ENCODE measurements at regions not wholly inside any gene's neighbourhood (a gene's known extent, or its start where the extent isn't known, plus 50 kb on each side); places are given as distances from the start of the nearest gene placed in this dataset.
"Not testable (repeated sequence)": the region's sequence is repeated elsewhere in the genome, so short reads cannot be mapped to it uniquely, and the experiment has no call there.

GRCh38 chrX:64580605-64581004 lies 185.4 kb upstream of the MTMR8 start:
- intact Hi-C loops (cut with DNase I; ENCODE audit: low total_unique reads): no loop called here
- H3K9me3 ChIP-seq: no peaks in the 10 kb centered on the region
- no peak for TF ChIP-seq POLR2A (IDR thresholded peaks at IDR 0.05)
- TF ChIP-seq, protein P1, sequence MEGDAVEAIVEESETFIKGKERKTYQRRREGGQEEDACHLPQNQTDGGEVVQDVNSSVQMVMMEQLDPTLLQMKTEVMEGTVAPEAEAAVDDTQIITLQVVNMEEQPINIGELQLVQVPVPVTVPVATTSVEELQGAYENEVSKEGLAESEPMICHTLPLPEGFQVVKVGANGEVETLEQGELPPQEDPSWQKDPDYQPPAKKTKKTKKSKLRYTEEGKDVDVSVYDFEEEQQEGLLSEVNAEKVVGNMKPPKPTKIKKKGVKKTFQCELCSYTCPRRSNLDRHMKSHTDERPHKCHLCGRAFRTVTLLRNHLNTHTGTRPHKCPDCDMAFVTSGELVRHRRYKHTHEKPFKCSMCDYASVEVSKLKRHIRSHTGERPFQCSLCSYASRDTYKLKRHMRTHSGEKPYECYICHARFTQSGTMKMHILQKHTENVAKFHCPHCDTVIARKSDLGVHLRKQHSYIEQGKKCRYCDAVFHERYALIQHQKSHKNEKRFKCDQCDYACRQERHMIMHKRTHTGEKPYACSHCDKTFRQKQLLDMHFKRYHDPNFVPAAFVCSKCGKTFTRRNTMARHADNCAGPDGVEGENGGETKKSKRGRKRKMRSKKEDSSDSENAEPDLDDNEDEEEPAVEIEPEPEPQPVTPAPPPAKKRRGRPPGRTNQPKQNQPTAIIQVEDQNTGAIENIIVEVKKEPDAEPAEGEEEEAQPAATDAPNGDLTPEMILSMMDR (IDR thresholded peaks at IDR 0.05): no peak
- H3K27me3 ChIP-seq: no peaks in the 10 kb centered on the region
- DNase-seq: no peak
- H3K4me3 ChIP-seq: no peak overlapping the region
- H3K4me1 ChIP-seq: no peaks in the 10 kb centered on the region
- no peak overlapping the region for H3K27ac ChIP-seq
- H3K36me3 ChIP-seq (ENCODE audit: low read depth, missing control alignments): no peaks in the 10 kb centered on the region
- WGBS, 2 donors: 40 to 42% methylated on average over 1 to 2 of the region's 4 CpGs

DNA sequence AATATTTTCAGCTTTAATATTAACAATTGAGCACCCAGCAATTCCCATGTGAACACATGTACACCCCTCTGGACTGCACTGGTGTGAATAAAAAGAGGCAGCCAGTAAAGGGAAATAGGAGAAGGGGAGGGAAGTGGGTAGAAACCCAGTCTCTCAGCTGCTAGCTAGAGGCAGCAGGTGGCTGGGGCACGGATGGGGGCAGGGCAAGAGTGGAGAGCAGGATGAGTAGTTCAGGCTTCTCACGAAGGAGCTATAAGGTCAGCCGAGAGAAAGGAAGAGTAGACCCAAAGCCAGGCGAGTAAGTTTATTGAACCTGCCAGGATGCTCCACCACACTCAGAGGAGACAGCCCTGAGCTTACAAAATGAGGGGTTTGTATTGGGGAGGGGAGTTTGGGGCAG lies 184.8 kb upstream of the MTMR8 start:
- 8 to 10% methylated on average over 4 of the region's 4 CpGs for WGBS, 2 donors
- no peak for DNase-seq
- TF ChIP-seq, protein P1 (IDR thresholded peaks at IDR 0.05): no peak
- no peak for TF ChIP-seq POLR2A (IDR thresholded peaks at IDR 0.05)
- Histone ChIP-seq H3K4me1 (no peaks in the 10 kb centered on the region), H3K27me3 (no peaks in the 10 kb centered on the region), H3K4me3 (no peak overlapping the region), H3K27ac (no peak overlapping the region), H3K9me3 (no peaks in the 10 kb centered on the region), H3K36me3 (ENCODE audit: low read depth, missing control alignments) (no peaks in the 10 kb centered on the region)
- intact Hi-C loops (cut with DNase I; ENCODE audit: low total_unique reads): no loop called here

GRCh38 chrX:64571011-64571410 lies 175.8 kb upstream of the MTMR8 start:
- Histone ChIP-seq H3K4me1 (no peaks in the 10 kb centered on the region), H3K4me3 (no peak overlapping the region), H3K9me3 (no peaks in the 10 kb centered on the region), H3K27me3 (no peaks in the 10 kb centered on the region), H3K36me3 (ENCODE audit: low read depth, missing control alignments) (no peaks in the 10 kb centered on the region), H3K27ac (no peak overlapping the region)
- DNase-seq: no peak
- 17 to 39% methylated on average over 3 to 4 of the region's 4 CpGs for WGBS, 2 donors
- intact Hi-C loops (cut with DNase I; ENCODE audit: low total_unique reads): no loop called here
- TF ChIP-seq, protein P1 (IDR thresholded peaks at IDR 0.05): no peak
- TF ChIP-seq POLR2A (IDR thresholded peaks at IDR 0.05): no peak

DNA sequence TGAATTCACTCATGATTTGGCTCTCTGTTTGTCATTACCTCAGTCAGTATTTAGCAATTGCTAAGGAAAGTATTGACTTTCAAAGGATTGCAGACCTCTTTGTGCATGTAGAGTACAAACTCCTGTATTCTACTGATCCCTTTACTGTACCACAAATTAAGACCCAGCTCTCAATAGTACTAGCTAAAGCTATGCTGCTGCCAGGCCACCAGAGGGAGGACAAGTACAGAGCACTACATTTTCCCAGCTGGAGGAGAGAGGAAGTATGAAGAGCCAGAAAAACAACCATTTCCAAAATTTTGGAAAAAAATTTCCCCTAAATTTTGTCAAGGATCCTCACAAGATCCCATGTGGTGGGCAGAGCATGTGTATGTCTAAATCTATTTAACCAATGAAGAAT lies 175.0 kb upstream of the MTMR8 start:
- no peak for TF ChIP-seq POLR2A (IDR thresholded peaks at IDR 0.05)
- TF ChIP-seq, protein P1 (IDR thresholded peaks at IDR 0.05): peak in 1 of 3 experiments; percentile 17
- no peak overlapping the region for H3K4me3 ChIP-seq
- H3K27me3 ChIP-seq: no peaks in the 10 kb centered on the region
- no peaks in the 10 kb centered on the region for H3K9me3 ChIP-seq
- DNase-seq: no peak
- H3K27ac ChIP-seq: no peak overlapping the region
- H3K36me3 ChIP-seq (ENCODE audit: low read depth, missing control alignments): no peaks in the 10 kb centered on the region
- H3K4me1 ChIP-seq: no peaks in the 10 kb centered on the region
- intact Hi-C loops (cut with DNase I; ENCODE audit: low total_unique reads): no loop called here

DNA sequence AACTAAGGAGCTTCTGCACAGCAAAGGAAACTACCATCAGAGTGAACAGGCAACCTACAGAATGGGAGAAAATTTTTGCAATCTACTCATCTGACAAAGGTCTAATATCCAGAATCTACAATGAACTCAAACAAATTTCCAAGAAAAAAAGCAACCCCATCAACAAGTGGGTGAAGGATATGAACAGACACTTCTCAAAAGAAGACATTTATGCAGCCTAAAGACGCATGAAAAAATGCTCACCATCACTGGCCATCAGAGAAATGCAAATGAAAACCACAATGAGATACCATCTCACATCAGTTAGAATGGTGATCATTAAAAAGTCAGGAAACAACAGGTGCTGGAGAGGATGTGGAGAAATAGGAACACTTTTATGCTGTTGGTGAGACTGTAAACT lies 170.1 kb upstream of the MTMR8 start:
- WGBS, 2 donors: 79 to 86% methylated on average over 1 of the region's 1 CpG
- H3K4me3 ChIP-seq; H3K27me3 ChIP-seq; intact Hi-C loops (cut with DNase I; ENCODE audit: low total_unique reads); H3K36me3 ChIP-seq (ENCODE audit: low read depth, missing control alignments); H3K27ac ChIP-seq; H3K4me1 ChIP-seq; H3K9me3 ChIP-seq; DNase-seq: not testable (repeated sequence)

GRCh38 chrX:64549236-64549635 lies 154.0 kb upstream of the MTMR8 start:
- DNase-seq; H3K36me3 ChIP-seq (ENCODE audit: low read depth, missing control alignments); intact Hi-C loops (cut with DNase I; ENCODE audit: low total_unique reads); H3K27me3 ChIP-seq; H3K9me3 ChIP-seq; H3K4me3 ChIP-seq; H3K4me1 ChIP-seq; H3K27ac ChIP-seq: not testable (repeated sequence)
- WGBS, 2 donors: 66% methylated on average over 5 of the region's 6 CpGs; no CpG with 5 or more reads in 1 of the 2 donors

Data from testis (tissue), 2 donors.